Astrocyte of the cerebellum (primary cell): ENCODE measurements at regions not wholly inside any gene's neighbourhood (a gene's known extent, or its start where the extent isn't known, plus 50 kb on each side); places are given as distances from the start of the nearest gene placed in this dataset.

Experiments
- DNase-seq: peaks from one replicate; pipeline ENCODE4 v3.0.0-alpha.2; 2011; ENCODE audit warnings: low read depth
- H3K4me3 ChIP-seq: 2 replicates; pipeline ENCODE4 v1.5.1; 2011; ENCODE audit warnings: mild to moderate bottlenecking, low read depth, low read length, moderate library complexity
- in situ Hi-C: cut with HindIII; loops from 2 replicates; pipeline ENCODE4 v1.10.0; 2017; ENCODE audit warnings: low sequenced_read_pairs
- TF ChIP-seq, protein P1 (sequence below): IDR thresholded peaks from 2 replicates; pipeline ENCODE4 v1.5.1; 2012; ENCODE audit warnings: low read length, low read depth, moderate library complexity, mild to moderate bottlenecking; ENCODE audit errors: missing control alignments

DNA sequence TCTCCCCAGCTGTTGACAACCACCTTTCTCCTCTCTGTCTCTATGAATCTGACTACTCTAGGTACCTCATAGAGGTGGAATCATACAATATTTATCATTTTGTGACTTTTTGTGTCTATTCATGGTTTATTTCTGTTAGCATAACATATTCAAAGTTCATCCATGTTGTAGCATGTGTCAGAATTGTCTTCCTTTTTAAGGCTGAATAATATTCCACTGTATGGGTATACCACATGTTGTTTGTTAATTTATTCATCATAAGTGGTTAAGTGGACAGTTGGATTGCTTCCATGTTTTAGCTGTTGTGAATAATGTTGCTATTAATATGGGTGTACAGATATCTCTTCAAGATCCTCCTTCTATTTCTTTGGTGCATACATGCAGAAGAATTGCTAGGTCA lies 69.9 kb upstream of the COMTD1 start:
- TF ChIP-seq, protein P1, sequence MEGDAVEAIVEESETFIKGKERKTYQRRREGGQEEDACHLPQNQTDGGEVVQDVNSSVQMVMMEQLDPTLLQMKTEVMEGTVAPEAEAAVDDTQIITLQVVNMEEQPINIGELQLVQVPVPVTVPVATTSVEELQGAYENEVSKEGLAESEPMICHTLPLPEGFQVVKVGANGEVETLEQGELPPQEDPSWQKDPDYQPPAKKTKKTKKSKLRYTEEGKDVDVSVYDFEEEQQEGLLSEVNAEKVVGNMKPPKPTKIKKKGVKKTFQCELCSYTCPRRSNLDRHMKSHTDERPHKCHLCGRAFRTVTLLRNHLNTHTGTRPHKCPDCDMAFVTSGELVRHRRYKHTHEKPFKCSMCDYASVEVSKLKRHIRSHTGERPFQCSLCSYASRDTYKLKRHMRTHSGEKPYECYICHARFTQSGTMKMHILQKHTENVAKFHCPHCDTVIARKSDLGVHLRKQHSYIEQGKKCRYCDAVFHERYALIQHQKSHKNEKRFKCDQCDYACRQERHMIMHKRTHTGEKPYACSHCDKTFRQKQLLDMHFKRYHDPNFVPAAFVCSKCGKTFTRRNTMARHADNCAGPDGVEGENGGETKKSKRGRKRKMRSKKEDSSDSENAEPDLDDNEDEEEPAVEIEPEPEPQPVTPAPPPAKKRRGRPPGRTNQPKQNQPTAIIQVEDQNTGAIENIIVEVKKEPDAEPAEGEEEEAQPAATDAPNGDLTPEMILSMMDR, result no peak
- no peak for DNase-seq
- in situ Hi-C loops, result no loop called here
- no peak overlapping the region for H3K4me3 ChIP-seq

DNA sequence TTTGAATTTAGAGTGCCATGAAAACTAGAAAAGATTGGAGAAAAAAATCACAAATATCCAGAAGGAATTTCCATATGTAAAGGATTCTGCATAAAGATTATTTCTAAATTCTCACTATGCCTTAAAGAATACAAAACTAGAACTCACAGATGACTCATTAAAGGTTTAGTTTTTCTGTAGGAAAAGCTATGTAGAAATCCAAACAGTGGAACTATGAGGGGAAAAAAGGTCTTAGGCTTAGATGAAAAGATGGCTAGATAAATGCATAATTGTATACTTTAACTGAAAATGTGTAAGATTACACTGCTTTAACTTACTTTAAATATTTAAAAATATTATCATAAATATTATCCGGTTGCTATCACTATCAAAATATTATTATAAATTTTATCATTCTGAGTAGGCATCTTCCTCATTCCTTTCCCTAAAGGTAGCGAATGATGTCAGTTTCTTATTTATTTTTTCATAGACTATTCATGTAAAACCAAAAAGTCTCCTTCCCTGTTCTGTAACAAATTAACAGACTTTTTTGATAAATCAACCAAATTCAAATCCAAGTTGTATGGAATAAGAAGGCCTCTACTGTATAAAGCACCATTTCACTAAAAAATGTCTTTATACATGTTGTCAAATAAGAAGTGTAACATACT lies 69.1 kb upstream of the COMTD1 start:
- TF ChIP-seq, protein P1, result no peak
- H3K4me3 ChIP-seq, result no peak overlapping the region
- in situ Hi-C loops, result no loop called here
- DNase-seq, result no peak

DNA sequence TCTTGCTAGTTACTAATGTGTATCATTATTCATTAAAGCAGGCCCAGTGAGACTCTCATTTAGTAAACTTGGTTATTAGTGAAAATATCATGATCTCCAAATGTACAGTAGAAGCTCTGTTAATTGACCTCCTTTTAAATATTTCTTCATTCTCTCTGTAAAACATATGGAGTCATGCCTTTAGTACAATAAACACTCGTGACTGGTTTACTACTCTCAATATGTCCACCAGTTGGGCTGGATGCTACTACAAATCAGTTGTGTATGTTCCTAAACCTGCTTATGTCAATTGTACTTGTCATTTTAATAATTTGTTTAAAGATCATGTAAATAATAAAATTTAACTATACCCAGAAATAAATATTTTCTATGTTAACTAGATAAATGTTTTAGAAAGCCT lies 68.6 kb upstream of the COMTD1 start:
- no peak overlapping the region for H3K4me3 ChIP-seq
- in situ Hi-C loops, result no loop called here

DNA sequence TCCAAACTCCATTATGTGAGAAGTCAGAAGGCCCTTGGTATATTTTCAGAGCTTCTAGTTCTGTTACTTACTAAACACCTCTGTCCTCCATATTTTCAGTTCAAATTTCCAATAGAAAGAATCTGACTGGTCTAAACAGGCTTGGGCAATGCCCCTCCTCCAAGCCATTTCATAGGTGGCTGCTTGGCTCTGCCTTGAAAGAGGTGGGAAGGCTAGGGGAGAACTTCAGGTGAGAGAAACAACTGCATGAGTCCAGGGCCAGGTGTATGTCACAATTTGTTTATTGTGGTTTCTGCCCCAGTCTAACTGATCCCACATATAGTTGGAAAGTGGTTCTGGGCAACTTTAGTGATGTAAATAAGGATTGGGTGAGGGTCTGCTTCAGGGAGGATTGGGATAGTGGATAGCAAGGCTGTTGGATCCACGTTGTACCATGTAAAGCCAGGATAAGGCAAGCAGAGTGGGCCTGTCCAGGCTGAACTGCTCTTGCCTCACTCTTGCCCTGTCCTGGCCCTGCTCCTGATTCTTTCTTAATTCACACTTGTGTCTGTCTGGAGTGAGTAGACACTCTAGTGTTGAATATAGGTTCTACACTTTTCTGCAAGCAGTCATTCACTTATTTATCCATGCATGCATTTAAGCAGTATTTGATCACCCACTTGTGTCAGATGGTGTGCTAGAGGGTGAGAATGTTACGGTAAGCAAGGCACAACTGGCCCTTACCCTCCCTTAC lies 67.5 kb upstream of the COMTD1 start:
- in situ Hi-C loops, result no loop called here
- no peak for DNase-seq
- TF ChIP-seq, protein P1, result no peak
- no peak overlapping the region for H3K4me3 ChIP-seq

More for the DNA sequence above, 68.6 kb upstream of the COMTD1 start:
- TF ChIP-seq, protein P1, result no peak
- DNase-seq, result no peak

DNA sequence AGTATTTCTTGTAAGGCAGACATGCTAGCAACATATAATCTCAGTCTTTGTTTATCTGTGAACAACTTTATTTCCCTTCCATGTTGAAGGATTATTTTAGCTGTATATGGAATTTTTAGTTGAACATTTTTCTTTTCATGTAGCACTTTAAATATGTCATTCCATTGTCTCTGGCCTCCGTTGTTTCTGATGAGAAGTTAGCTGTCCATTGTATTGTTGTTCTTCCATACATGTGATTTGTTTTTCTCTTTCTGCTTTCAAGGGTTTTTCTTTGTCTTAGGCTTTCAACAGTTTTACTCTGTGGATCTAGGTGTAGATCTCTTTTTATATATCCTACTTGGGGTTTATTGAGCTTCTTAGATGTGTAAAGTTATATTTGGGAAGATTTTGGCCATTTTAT lies 66.3 kb upstream of the COMTD1 start:
- in situ Hi-C loops, result no loop called here
- no peak overlapping the region for H3K4me3 ChIP-seq
- TF ChIP-seq, protein P1, result no peak
- no peak for DNase-seq

DNA sequence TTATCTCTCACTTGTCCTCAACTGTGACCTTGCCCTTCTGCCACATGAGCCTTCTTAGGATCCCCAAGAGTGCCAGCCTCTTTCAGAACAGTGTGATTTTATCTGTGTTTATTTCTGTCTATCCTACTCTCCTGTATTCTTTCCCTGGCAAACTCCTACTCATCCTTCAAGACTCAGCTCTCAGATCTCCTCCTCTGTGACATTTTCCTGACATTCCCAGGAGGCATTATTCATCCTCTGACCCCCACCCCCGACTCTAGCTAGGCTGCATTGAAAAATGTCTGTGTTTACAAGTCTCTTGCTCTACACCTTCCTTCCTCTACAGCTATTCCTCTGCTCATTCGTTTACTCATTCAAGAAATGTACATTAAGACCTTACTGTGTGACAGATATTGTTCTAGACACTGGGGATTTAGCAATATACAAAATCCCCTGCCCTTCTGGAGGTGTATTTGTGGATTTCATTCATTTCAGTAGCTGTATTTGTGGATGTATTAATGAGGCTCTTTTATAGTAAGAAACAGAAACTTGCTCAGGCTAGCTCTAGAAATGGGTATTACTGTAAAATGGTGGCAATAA lies 61.4 kb upstream of the COMTD1 start:
- TF ChIP-seq, protein P1, result no peak
- H3K4me3 ChIP-seq, result no peak overlapping the region
- in situ Hi-C loops, result no loop called here
- no peak for DNase-seq
